Prostate gland (tissue), 2 donors: ENCODE measurements at regions not wholly inside any gene's neighbourhood (a gene's known extent, or its start where the extent isn't known, plus 50 kb on each side); places are given as distances from the start of the nearest gene placed in this dataset.

ENCODE experiments used
- DNase-seq: peaks from one replicate; pipeline ENCODE4 v3.0.0-alpha.2; 2019; ENCODE audit warnings: low spot score
- H3K27ac ChIP-seq, 2 donors: fragments of 200-600 bp; sonication (generic); 2 replicates each; pipeline ENCODE4 v1.5.1; 2017 to 2019
- H3K27me3 ChIP-seq: fragments of 200-600 bp; sonication (generic); replicated peaks from 2 replicates; pipeline ENCODE4 v1.5.1; 2019; ENCODE audit not compliant: insufficient read depth
- H3K36me3 ChIP-seq, 2 donors: fragments of 200-600 bp; sonication (generic); 1 replicate in 1 of 2; 2 replicates in 1 of 2; pipeline versions ENCODE4 v1.5.1 to v1.8.1; 2017 to 2019
- H3K4me1 ChIP-seq: fragments of 200-600 bp; sonication (generic); replicated peaks from 2 replicates; pipeline ENCODE4 v1.5.1; 2019
- H3K4me3 ChIP-seq, 2 donors: fragments of 200-600 bp; sonication (generic); 2 replicates each; pipeline ENCODE4 v1.5.1; 2017 to 2019
- H3K9me3 ChIP-seq: fragments of 200-600 bp; sonication (generic); 2 replicates; pipeline ENCODE4 v1.5.1; 2017
- CTCF ChIP-seq, 4 experiments: fragments of 200-600 bp in 2 of 4; fragments of 450-650 bp in 2 of 4; sonication (generic) in 2 of 4; IDR thresholded peaks; 1 replicate in 3 of 4; 2 replicates in 1 of 4; pipeline ENCODE4 v1.5.1; 2016 to 2019; ENCODE audit warnings: antibody characterized with exemption in 4 of 4, mild to moderate bottlenecking in 2 of 4, moderate library complexity in 2 of 4
- POLR2A ChIP-seq: fragments of 450-650 bp; IDR thresholded peaks from one replicate; pipeline ENCODE4 v1.6.1; 2016; ENCODE audit warnings: antibody characterized with exemption, mild to moderate bottlenecking
- POLR2AphosphoS5 ChIP-seq: sonication (generic); formaldehyde crosslinking; IDR thresholded peaks from one replicate; pipeline ENCODE4 v1.6.1; 2017; ENCODE audit warnings: antibody characterized with exemption
- WGBS: methylation state at CpG from one replicate; pipeline ENCODE4 v1.1.5; 2018; 5-methylcytosine and 5-hydroxymethylcytosine counted together
- intact Hi-C: fragments of 100-400 bp; cut with DNase I; formaldehyde crosslinking; loops from one replicate; pipeline ENCODE4 v1.14.2; 2022

- intact Hi-C loops = no loop called here
- no peak overlapping the region for H3K27ac ChIP-seq
- DNase-seq = no peak
- no peak overlapping the region for H3K4me3 ChIP-seq
- WGBS = 98% methylated on average over 4 of the region's 4 CpGs
- no peaks in the 10 kb centered on the region for H3K4me1 ChIP-seq
- no peaks in the 10 kb centered on the region for H3K9me3 ChIP-seq
- H3K36me3 ChIP-seq = no peaks in the 10 kb centered on the region
- no peak for TF ChIP-seq CTCF (IDR thresholded peaks at IDR 0.05)
- no peak for TF ChIP-seq POLR2AphosphoS5
- TF ChIP-seq POLR2A = no peak
- no peaks in the 10 kb centered on the region for H3K27me3 ChIP-seq
Observed at GRCh38 chr11:98040061-98040808, 980.5 kb upstream of the CNTN5 start.

GRCh38 chr11:98047647-98048046, 973.1 kb upstream of the CNTN5 start:
- intact Hi-C loops = no loop called here
- 95% methylated on average over 3 of the region's 3 CpGs for WGBS
- no peak for DNase-seq
- no peak for TF ChIP-seq POLR2A
- TF ChIP-seq CTCF (IDR thresholded peaks at IDR 0.05) = no peak
- TF ChIP-seq POLR2AphosphoS5 = no peak
- Histone ChIP-seq H3K4me1 (no peaks in the 10 kb centered on the region), H3K4me3 (no peak overlapping the region), H3K9me3 (no peaks in the 10 kb centered on the region), H3K27ac (no peak overlapping the region), H3K27me3 (no peaks in the 10 kb centered on the region), H3K36me3 (no peaks in the 10 kb centered on the region)

GRCh38 chr11:98053851-98054250, 966.9 kb upstream of the CNTN5 start:
- H3K36me3 ChIP-seq = no peaks in the 10 kb centered on the region
- WGBS = 59% methylated on average over 2 of the region's 2 CpGs
- no peak overlapping the region for H3K4me3 ChIP-seq
- no peaks in the 10 kb centered on the region for H3K27me3 ChIP-seq
- no peak for TF ChIP-seq CTCF (IDR thresholded peaks at IDR 0.05)
- no peak for TF ChIP-seq POLR2A
- TF ChIP-seq POLR2AphosphoS5 = no peak
- no peak for DNase-seq
- intact Hi-C loops = no loop called here
- H3K4me1 ChIP-seq = no peaks in the 10 kb centered on the region
- no peaks in the 10 kb centered on the region for H3K9me3 ChIP-seq
- H3K27ac ChIP-seq = no peak overlapping the region

- no peaks in the 10 kb centered on the region for H3K4me1 ChIP-seq
- no peak overlapping the region for H3K4me3 ChIP-seq
- no peak for DNase-seq
- intact Hi-C loops = no loop called here
- TF ChIP-seq POLR2A = no peak
- TF ChIP-seq POLR2AphosphoS5 = no peak
- TF ChIP-seq CTCF (IDR thresholded peaks at IDR 0.05) = no peak
- no peaks in the 10 kb centered on the region for H3K36me3 ChIP-seq
- H3K27me3 ChIP-seq = no peaks in the 10 kb centered on the region
- H3K9me3 ChIP-seq = no peaks in the 10 kb centered on the region
- WGBS = 11% methylated on average over 1 of the region's 1 CpG
- H3K27ac ChIP-seq = no peak overlapping the region
Observed at GRCh38 chr11:98056945-98057344, 963.8 kb upstream of the CNTN5 start.

- Histone ChIP-seq H3K4me3 (no peak overlapping the region), H3K27me3 (no peaks in the 10 kb centered on the region), H3K9me3 (no peaks in the 10 kb centered on the region), H3K36me3 (no peaks in the 10 kb centered on the region), H3K27ac (no peak overlapping the region), H3K4me1 (no peaks in the 10 kb centered on the region)
- intact Hi-C loops = no loop called here
- no peak for DNase-seq
- WGBS = 78% methylated on average over 7 of the region's 7 CpGs
- TF ChIP-seq POLR2A (no peak), POLR2AphosphoS5 (no peak), CTCF (IDR thresholded peaks at IDR 0.05) (no peak)
Observed at GRCh38 chr11:98059488-98059887, 961.3 kb upstream of the CNTN5 start.
